ENCODE measurements at regions not wholly inside any gene's neighbourhood (a gene's known extent, or its start where the extent isn't known, plus 50 kb on each side); places are given as distances from the start of the nearest gene placed in this dataset.

DNA sequence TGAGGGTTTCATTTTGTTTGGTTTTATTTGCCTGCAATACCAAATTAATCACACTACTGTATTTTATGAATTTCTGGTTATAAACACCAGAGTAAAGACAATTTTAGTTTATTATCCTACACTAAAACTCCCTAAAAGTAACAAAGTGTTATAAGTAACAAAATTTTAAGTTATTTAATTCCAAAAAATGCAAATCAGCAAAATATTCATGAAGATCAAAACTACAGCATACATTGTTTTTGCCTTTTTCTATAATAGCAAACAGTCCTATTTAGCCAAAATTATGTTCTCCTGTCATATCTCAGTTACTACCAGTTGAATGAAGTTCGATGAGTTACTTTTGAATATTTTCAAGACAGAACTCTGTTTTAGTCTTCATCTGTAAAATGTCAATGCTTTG lies 132.7 kb upstream of the CYLC2 start:
- H3K4me1 ChIP-seq (replicated peaks in 1 of 4; ENCODE audit: control insufficient read depth in 3 of 4, insufficient read depth in 4 of 4, low read length in 3 of 4): no peaks in the 10 kb centered on the region
- no peak for TF ChIP-seq SP1 (IDR thresholded peaks at IDR 0.05; ENCODE audit: low read depth, low read length)
- TF ChIP-seq CHD1 (IDR thresholded peaks at IDR 0.05; ENCODE audit: low read depth, low read length): no peak
- no peak for TF ChIP-seq TAF7 (optimal IDR thresholded peaks at IDR 0.05; ENCODE audit: borderline replicate concordance, low read depth, low read length)
- no peak for TF ChIP-seq BCL11A (IDR thresholded peaks at IDR 0.05; ENCODE audit: low read depth in 2 of 2, low read length in 2 of 2)
- no peak for TF ChIP-seq BACH1 (IDR thresholded peaks at IDR 0.05; ENCODE audit: low read length)
- no peak for TF ChIP-seq KDM4A (IDR thresholded peaks at IDR 0.05; ENCODE audit: low read depth, low read length, severe bottlenecking)
- no peak for TF ChIP-seq BRCA1 (IDR thresholded peaks at IDR 0.05; ENCODE audit: low read depth, low read length)
- no peak for TF ChIP-seq CBX8 (IDR thresholded peaks at IDR 0.05; ENCODE audit: borderline replicate concordance, low read depth, low read length)
- no peak for TF ChIP-seq SIN3A (conservative IDR thresholded peaks at IDR 0.05 in 1 of 2, IDR thresholded peaks at IDR 0.05 in 1 of 2; ENCODE audit: low read depth in 1 of 2, low read length in 2 of 2)
- TF ChIP-seq SP2 (IDR thresholded peaks at IDR 0.05; ENCODE audit: low read length): no peak
- TF ChIP-seq, protein P1, sequence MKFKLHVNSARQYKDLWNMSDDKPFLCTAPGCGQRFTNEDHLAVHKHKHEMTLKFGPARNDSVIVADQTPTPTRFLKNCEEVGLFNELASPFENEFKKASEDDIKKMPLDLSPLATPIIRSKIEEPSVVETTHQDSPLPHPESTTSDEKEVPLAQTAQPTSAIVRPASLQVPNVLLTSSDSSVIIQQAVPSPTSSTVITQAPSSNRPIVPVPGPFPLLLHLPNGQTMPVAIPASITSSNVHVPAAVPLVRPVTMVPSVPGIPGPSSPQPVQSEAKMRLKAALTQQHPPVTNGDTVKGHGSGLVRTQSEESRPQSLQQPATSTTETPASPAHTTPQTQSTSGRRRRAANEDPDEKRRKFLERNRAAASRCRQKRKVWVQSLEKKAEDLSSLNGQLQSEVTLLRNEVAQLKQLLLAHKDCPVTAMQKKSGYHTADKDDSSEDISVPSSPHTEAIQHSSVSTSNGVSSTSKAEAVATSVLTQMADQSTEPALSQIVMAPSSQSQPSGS (IDR thresholded peaks at IDR 0.05; ENCODE audit: low read length): no peak
- TF ChIP-seq KDM5A (IDR thresholded peaks at IDR 0.05; ENCODE audit: low read length): no peak
- H3K4ac ChIP-seq (replicated peaks; ENCODE audit: insufficient read length, low read depth, low read length): no peak overlapping the region
- H2BK12ac ChIP-seq (ENCODE audit: low read depth, low read length): no peak overlapping the region
- H2AFZ ChIP-seq (ENCODE audit: low read length): no peak overlapping the region
- no peaks in the 10 kb centered on the region for H3K79me1 ChIP-seq (ENCODE audit: low read depth, low read length)
- 90% methylated on average over 1 of the region's 1 CpG; no CpG with 5 or more reads in 1 of the 2 experiments for WGBS, 2 experiments (ENCODE audit: extremely low coverage in 1 of 2, insufficient coverage in 1 of 2, insufficient read length in 1 of 2, insufficient replicate concordance in 2 of 2, low coverage in 1 of 2, low lambda C conversion rate in 2 of 2, missing lambda C conversion rate in 1 of 2)
- no peak overlapping the region for H3K23ac ChIP-seq (ENCODE audit: insufficient read length)
- no peak overlapping the region for H3K9ac ChIP-seq (replicated peaks in 1 of 4; ENCODE audit: extremely low read depth in 1 of 4, low read depth in 3 of 4, low read length in 3 of 4)
- no peaks in the 10 kb centered on the region for H3K36me3 ChIP-seq (ENCODE audit: control insufficient read depth in 2 of 4, insufficient read depth in 4 of 4, low read length in 3 of 4)
- ChIA-PET POLR2A (ENCODE audit: partially characterized antibody) (no interaction called here), CTCF (ENCODE audit: partially characterized antibody) (no interaction called here)
- H3K9me3 ChIP-seq (ENCODE audit: insufficient read depth in 2 of 2, low read depth in 1 of 2, low read length in 1 of 2): no peaks in the 10 kb centered on the region
- H3K27me3 ChIP-seq (replicated peaks in 1 of 4; ENCODE audit: control insufficient read depth in 3 of 4, extremely low read depth in 1 of 4, insufficient read depth in 3 of 4, low read length in 3 of 4): no peaks in the 10 kb centered on the region
- no peaks in the 10 kb centered on the region for H4K20me1 ChIP-seq (replicated peaks in 1 of 2; ENCODE audit: control insufficient read depth in 1 of 2, insufficient read depth in 2 of 2, low read length in 2 of 2)
- H3K4me3 ChIP-seq (ENCODE audit: extremely low read depth in 1 of 4, insufficient read depth in 2 of 4, low read depth in 3 of 4, low read length in 4 of 4): no peak overlapping the region
- FAIRE-seq (no peak), DNase-seq (ENCODE audit: low read depth in 1 of 2, low spot score in 2 of 2) (no peak)
- no peak overlapping the region for H2BK5ac ChIP-seq (ENCODE audit: low read depth, low read length)
- H3K18ac ChIP-seq (ENCODE audit: extremely low read depth, low read length): no peak overlapping the region
- H2BK20ac ChIP-seq (ENCODE audit: low read length): no peak overlapping the region
- H3K79me2 ChIP-seq (ENCODE audit: control insufficient read depth in 1 of 2, insufficient read depth in 2 of 2, low read length in 2 of 2): no peaks in the 10 kb centered on the region
- H2AK5ac ChIP-seq (ENCODE audit: low read depth, low read length): no peak overlapping the region
- H3K27ac ChIP-seq (ENCODE audit: low read depth, low read length): no peak overlapping the region
- H2BK120ac ChIP-seq (replicated peaks; ENCODE audit: low read depth, low read length): no peak overlapping the region
- no peak overlapping the region for H4K8ac ChIP-seq (ENCODE audit: extremely low read depth, insufficient read depth, low read length)
- H3K56ac ChIP-seq (replicated peaks; ENCODE audit: insufficient read length, low read depth, low read length): no peak overlapping the region
- no peaks in the 10 kb centered on the region for H3K23me2 ChIP-seq (ENCODE audit: low read depth, low read length)
- H4K5ac ChIP-seq (ENCODE audit: insufficient read length, low read depth, low read length): no peak overlapping the region
- no peak overlapping the region for H3K14ac ChIP-seq (ENCODE audit: insufficient read length)
- no peak overlapping the region for H2BK15ac ChIP-seq (ENCODE audit: low read length)
- H3K4me2 ChIP-seq (ENCODE audit: insufficient read depth in 1 of 2, low read depth in 2 of 2, low read length in 2 of 2): no peak overlapping the region
- no peak overlapping the region for H4K91ac ChIP-seq (replicated peaks; ENCODE audit: insufficient read length, low read length)

Measured in H1 (cell line).